HCT116 (cell line): ENCODE measurements at regions not wholly inside any gene's neighbourhood (a gene's known extent, or its start where the extent isn't known, plus 50 kb on each side); places are given as distances from the start of the nearest gene placed in this dataset.

Source experiments
- ATAC-seq: fragments of 200-7000 bp; cut with Tn5 transposase; 2 replicates; pipeline ENCODE4 v1.9.1; 2020; ENCODE audit warnings: mild to moderate bottlenecking, moderate library complexity
- BruUV-seq: library from RNA; stranded (reverse); fragments of 400-500 nt; replicated peaks from 2 replicates; lab custom pipeline; 2021; lab: Mats Ljungman, UMichigan
- CTCF ChIA-PET: fragments of 300-600 bp; sonication (Branson Sonifier 250); formaldehyde crosslinking; loops from one replicate; lab custom pipeline; 2021; ENCODE audit warnings: antibody characterized with exemption; lab: Charles Lee
- POLR2A ChIA-PET: fragments of 300-600, 350-600 bp; sonication (Branson Sonifier 250); formaldehyde crosslinking; loops from one replicate; lab custom pipeline; 2021; ENCODE audit warnings: antibody characterized with exemption; lab: Charles Lee
- RAD21 ChIA-PET, 2 experiments: fragments of 300-600 bp; sonication (Branson Sonifier 250); formaldehyde crosslinking; loops; one replicate each; lab custom pipeline; 2023; ENCODE audit warnings: low total read pairs in 2 of 2; ENCODE audit not compliant: uncharacterized antibody in 2 of 2, unreplicated experiment in 2 of 2, low non-redundant PET in 1 of 2; lab: Charles Lee
- DNase-seq: peaks from one replicate; pipeline ENCODE4 v3.0.0-alpha.2; 2010; ENCODE audit warnings: low read depth, low spot score
- H2AFZ ChIP-seq: fragments of 200-600 bp; shearing (Covaris generic), sonication (generic); 2 replicates; pipeline ENCODE4 v1.6.1; 2017; ENCODE audit warnings: low read depth, mixed run types, mixed read lengths, antibody characterized with exemption, low read length; ENCODE audit not compliant: poor library complexity, severe bottlenecking
- H3K27ac ChIP-seq: 2 replicates; pipeline ENCODE4 v1.5.1; 2012; ENCODE audit warnings: low read depth, low read length
- H3K27me3 ChIP-seq: fragments of 200-600 bp; sonication (generic); 2 replicates; pipeline ENCODE4 v1.6.1; 2016; ENCODE audit warnings: mixed run types, low read length, mixed read lengths; ENCODE audit not compliant: insufficient read depth
- H3K36me3 ChIP-seq, 2 experiments: fragments of 200-500 bp in 1 of 2; fragments of 200-600 bp in 1 of 2; sonication (Bioruptor generic) in 1 of 2; sonication (generic) in 1 of 2; 2 replicates each; pipeline versions ENCODE4 v1.5.1 to v1.6.1; 2014 to 2016; ENCODE audit warnings: low read length in 2 of 2, inconsistent platforms in 1 of 2, mixed read lengths in 1 of 2, mixed run types in 1 of 2; ENCODE audit not compliant: insufficient read depth in 2 of 2, control insufficient read depth in 1 of 2
- H3K4me1 ChIP-seq, 2 experiments: fragments of 200-600 bp in 1 of 2; sonication (generic) in 1 of 2; 2 replicates each; pipeline versions ENCODE4 v1.5.1 to v1.6.1; 2012 to 2017; ENCODE audit warnings: low read length in 2 of 2, inconsistent platforms in 1 of 2, mild to moderate bottlenecking in 1 of 2, mixed read lengths in 1 of 2, mixed run types in 1 of 2, moderate library complexity in 1 of 2; ENCODE audit not compliant: insufficient read depth in 2 of 2, control insufficient read depth in 1 of 2
- H3K4me2 ChIP-seq: fragments of 200-600 bp; sonication (generic); 2 replicates; pipeline ENCODE4 v1.6.1; 2017; ENCODE audit warnings: mixed run types, low read length, mixed read lengths
- H3K4me3 ChIP-seq, 2 experiments: fragments of 200-600 bp in 1 of 2; sonication (generic) in 1 of 2; replicated peaks in 1 of 2; 2 replicates each; pipeline ENCODE4 v1.5.1; 2011 to 2016; ENCODE audit warnings: low read length in 2 of 2, control low read depth in 1 of 2, low read depth in 1 of 2, mild to moderate bottlenecking in 1 of 2, mixed read lengths in 1 of 2, mixed run types in 1 of 2
- H3K79me2 ChIP-seq: fragments of 200-600 bp; sonication (generic); 2 replicates; pipeline ENCODE4 v1.6.1; 2017; ENCODE audit warnings: mild to moderate bottlenecking, mixed run types, low read length, moderate library complexity, mixed read lengths; ENCODE audit not compliant: insufficient read depth
- H3K9ac ChIP-seq: fragments of 200-600 bp; sonication (generic); 2 replicates; pipeline ENCODE4 v1.6.1; 2016; ENCODE audit warnings: low read length, mixed read lengths
- H3K9me2 ChIP-seq: fragments of 200-600 bp; sonication (generic), shearing (Covaris generic); 2 replicates; pipeline ENCODE4 v1.6.1; 2017; ENCODE audit warnings: mixed run types, mild to moderate bottlenecking, moderate library complexity; ENCODE audit not compliant: insufficient read depth
- H3K9me3 ChIP-seq, 2 experiments: fragments of 200-500 bp in 1 of 2; fragments of 200-600 bp in 1 of 2; sonication (Bioruptor generic) in 1 of 2; sonication (generic) in 1 of 2; 2 replicates each; pipeline ENCODE4 v1.6.1; 2014 to 2017; ENCODE audit warnings: low read length in 2 of 2, mixed read lengths in 2 of 2, inconsistent platforms in 1 of 2, low read depth in 1 of 2, mild to moderate bottlenecking in 1 of 2, mixed run types in 1 of 2, moderate library complexity in 1 of 2; ENCODE audit not compliant: control insufficient read depth in 1 of 2, insufficient read depth in 1 of 2
- H4K20me1 ChIP-seq: fragments of 200-600 bp; sonication (generic), shearing (Covaris generic); 2 replicates; pipeline ENCODE4 v1.6.1; 2017; ENCODE audit warnings: mixed run types, mild to moderate bottlenecking, moderate library complexity; ENCODE audit not compliant: insufficient read depth
- CBX3 ChIP-seq: IDR thresholded peaks from 2 replicates; pipeline ENCODE4 v1.6.1; 2012; ENCODE audit warnings: low read depth
- CEBPB ChIP-seq: IDR thresholded peaks from 2 replicates; pipeline ENCODE4 v1.6.1; 2012; ENCODE audit warnings: low read depth
- EGR1 ChIP-seq: IDR thresholded peaks from 2 replicates; pipeline ENCODE4 v1.6.1; 2012; ENCODE audit warnings: low read depth
- JUND ChIP-seq: IDR thresholded peaks from 2 replicates; pipeline ENCODE4 v1.6.1; 2012
- MAX ChIP-seq: IDR thresholded peaks from 2 replicates; pipeline ENCODE4 v1.6.1; 2012
- POLR2A ChIP-seq: IDR thresholded peaks from 2 replicates; pipeline ENCODE4 v1.7.0; 2011; ENCODE audit warnings: borderline replicate concordance; ENCODE audit not compliant: insufficient read depth, insufficient read length; ENCODE audit errors: extremely low read depth
- SRF ChIP-seq: IDR thresholded peaks from 2 replicates; pipeline ENCODE4 v1.6.1; 2012; ENCODE audit warnings: low read depth
- TCF7L2 ChIP-seq: IDR thresholded peaks from 2 replicates; pipeline ENCODE4 v1.7.0; 2011; ENCODE audit warnings: borderline replicate concordance, inconsistent platforms; ENCODE audit not compliant: insufficient read depth, insufficient read length; ENCODE audit errors: extremely low read depth
- ZFX ChIP-seq: fragments of 450-650 bp; IDR thresholded peaks from 2 replicates; pipeline ENCODE4 v1.6.1; 2017
- ZNF274 ChIP-seq: fragments of 200-500 bp; sonication (Bioruptor generic); IDR thresholded peaks from 2 replicates; pipeline ENCODE4 v1.6.1; 2014; ENCODE audit warnings: mild to moderate bottlenecking, low read depth, low read length, inconsistent platforms
- intact Hi-C: fragments of 100-400 bp; cut with micrococcal nuclease; formaldehyde crosslinking; loops from 2 replicates; pipeline ENCODE4 v1.10.0; 2022
- TF ChIP-seq, protein P1 (sequence below): IDR thresholded peaks from 2 replicates; pipeline ENCODE4 v1.6.1; 2012

DNA sequence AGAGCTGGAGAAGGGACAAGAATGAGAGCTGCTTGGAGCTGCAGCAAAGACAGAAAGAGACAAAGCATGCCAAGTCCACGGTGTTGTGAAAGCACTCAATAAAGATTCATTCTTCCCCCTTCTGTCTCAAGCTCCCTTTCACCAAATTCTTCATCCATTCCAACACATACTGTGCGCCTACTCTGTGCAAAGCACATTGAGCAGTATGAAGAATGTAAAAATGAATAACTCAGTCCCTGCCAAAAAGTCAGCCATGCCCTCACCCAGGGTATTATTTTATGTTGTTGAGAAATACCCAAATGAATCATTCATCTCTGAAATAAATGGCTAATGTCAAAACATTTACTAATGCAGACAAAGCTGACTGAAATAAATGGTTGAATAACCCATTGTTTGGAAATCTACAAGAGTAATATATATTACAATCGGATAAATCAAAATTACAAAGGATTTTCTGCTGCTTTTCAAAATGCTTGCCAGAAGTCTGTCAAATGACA is 282.9 kb upstream of the IRX5 start:
- Histone ChIP-seq H3K4me2 (no peak overlapping the region), H3K27me3 (peaks cover 12% of the 10 kb centered on the region; the same call in 1 of the 2 replicates), H3K4me1 (peaks cover 0 to 11% of the 10 kb centered on the region in 2 experiments; a peak in 2 of 4 replicates), H4K20me1 (no peaks in the 10 kb centered on the region), H3K79me2 (no peaks in the 10 kb centered on the region), H2AFZ (no peak overlapping the region), H3K36me3 (no peaks in the 10 kb centered on the region), H3K9me3 (no peaks in the 10 kb centered on the region), H3K9ac (no peak overlapping the region), H3K4me3 (no peak overlapping the region), H3K27ac (no peak overlapping the region), H3K9me2 (no peaks in the 10 kb centered on the region)
- intact Hi-C loops: no loop called here
- ChIA-PET CTCF (no interaction called here), POLR2A (no interaction called here), RAD21 (no interaction called here)
- TF ChIP-seq ZFX (no peak), JUND (no peak), CEBPB (no peak), CBX3 (no peak), EGR1 (no peak)
- TF ChIP-seq, protein P1, sequence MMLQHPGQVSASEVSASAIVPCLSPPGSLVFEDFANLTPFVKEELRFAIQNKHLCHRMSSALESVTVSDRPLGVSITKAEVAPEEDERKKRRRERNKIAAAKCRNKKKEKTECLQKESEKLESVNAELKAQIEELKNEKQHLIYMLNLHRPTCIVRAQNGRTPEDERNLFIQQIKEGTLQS: no peak
- DNase-seq (no peak), ATAC-seq (no peak)
- no TSS peak for BruUV-seq

- CTCF ChIA-PET: no interaction called here
- H3K27ac ChIP-seq: no peak overlapping the region
- no TSS peak for BruUV-seq
Measured at GRCh38 chr16:54647216-54647615, 283.4 kb upstream of the IRX5 start.

More at GRCh38 chr16:54647216-54647615, 283.4 kb upstream of the IRX5 start:
- no peaks in the 10 kb centered on the region for H3K9me2 ChIP-seq
- no peaks in the 10 kb centered on the region for H3K9me3 ChIP-seq
- H4K20me1 ChIP-seq: no peaks in the 10 kb centered on the region
- H3K4me2 ChIP-seq: no peak overlapping the region
- H3K4me3 ChIP-seq: no peak overlapping the region
- H3K9ac ChIP-seq: no peak overlapping the region
- intact Hi-C loops: no loop called here
- ChIA-PET POLR2A (no interaction called here), RAD21 (no interaction called here)
- H3K36me3 ChIP-seq: no peaks in the 10 kb centered on the region
- no peak overlapping the region for H2AFZ ChIP-seq
- H3K79me2 ChIP-seq: no peaks in the 10 kb centered on the region
- H3K4me1 ChIP-seq: peaks cover 0 to 5% of the 10 kb centered on the region in 2 experiments; a peak in 2 of 4 replicates
- TF ChIP-seq POLR2A: no peak
- no peak for TF ChIP-seq ZFX
- TF ChIP-seq TCF7L2: no peak
- TF ChIP-seq ZNF274: no peak
- no peak for TF ChIP-seq SRF
- TF ChIP-seq JUND: no peak
- TF ChIP-seq MAX: no peak
- H3K27me3 ChIP-seq: peaks cover 14% of the 10 kb centered on the region; the same call in 1 of the 2 replicates
- ATAC-seq (no peak), DNase-seq (no peak)
